K562 (cell line): ENCODE measurements at regions not wholly inside any gene's neighbourhood (a gene's known extent, or its start where the extent isn't known, plus 50 kb on each side); places are given as distances from the start of the nearest gene placed in this dataset.

Source experiments
- ATAC-seq: fragments of 200-7000 bp; cut with Tn5 transposase; 3 replicates; pipeline ENCODE4 v1.9.1; 2020; ENCODE audit warnings: moderate library complexity
- BruUV-seq: library from RNA; stranded (reverse); fragments of 400-500 nt; replicated peaks from 2 replicates; lab custom pipeline; 2021; lab: Mats Ljungman, UMichigan
- CTCF ChIA-PET: fragments of 300-600 bp; formaldehyde crosslinking; extraction: SDS; loops from one replicate; lab custom pipeline; 2021; ENCODE audit warnings: low intra/inter-chr PET ratio; lab: Yijun Ruan, JAX
- POLR2A ChIA-PET: fragments of 300-600, 350-650 bp; sonication (Branson Sonifier 250); formaldehyde crosslinking; extraction: SDS; loops from one replicate; lab custom pipeline; 2021; ENCODE audit warnings: antibody characterized with exemption, inconsistent platforms; lab: Yijun Ruan, JAX
- DNase-seq, 4 experiments: peaks; one replicate each; pipeline versions ENCODE4 v3.0.0 to v3.0.0-alpha.2; 2011 to 2018; ENCODE audit warnings: low spot score in 3 of 4, mixed read lengths in 3 of 4; ENCODE audit errors: extremely low read depth in 1 of 4
- FAIRE-seq: peaks from 2 replicates; lab custom pipeline; 2011; peaks lifted over from hg19 to GRCh38; lab: Jason Lieb, UNC
- H2AFZ ChIP-seq: 2 replicates; pipeline ENCODE4 v1.6.0; 2011; ENCODE audit warnings: low read depth, low read length, control low read depth, inconsistent platforms
- H3K27ac ChIP-seq: fragments of 200-600 bp; 3 replicates; pipeline ENCODE4 v1.8.0; 2011; ENCODE audit warnings: low read depth, mild to moderate bottlenecking, control low read depth, inconsistent platforms, low read length, moderate library complexity, mixed read lengths; ENCODE audit errors: extremely low read depth
- H3K27me3 ChIP-seq, 2 experiments: fragments of 300-600 bp in 1 of 2; 2 replicates in 1 of 2; 3 replicates in 1 of 2; pipeline versions ENCODE4 v1.6.0 to v1.8.0; 2011; ENCODE audit warnings: inconsistent platforms in 2 of 2, low read length in 2 of 2, mild to moderate bottlenecking in 1 of 2, mixed read lengths in 1 of 2, moderate library complexity in 1 of 2; ENCODE audit not compliant: control insufficient read depth in 2 of 2, insufficient read depth in 2 of 2
- H3K36me3 ChIP-seq: fragments of 300-600 bp; 3 replicates; pipeline ENCODE4 v1.8.0; 2011; ENCODE audit warnings: mild to moderate bottlenecking, low read length, inconsistent platforms; ENCODE audit not compliant: control insufficient read depth, insufficient read depth
- H3K4me1 ChIP-seq, 2 experiments: fragments of 200-600 bp in 1 of 2; replicated peaks in 1 of 2; 2 replicates in 1 of 2; 3 replicates in 1 of 2; pipeline versions ENCODE4 v1.5.1 to v1.8.0; 2011; ENCODE audit warnings: inconsistent platforms in 2 of 2, low read length in 2 of 2, mild to moderate bottlenecking in 1 of 2, mixed read lengths in 1 of 2, moderate library complexity in 1 of 2; ENCODE audit not compliant: control insufficient read depth in 2 of 2, insufficient read depth in 2 of 2
- H3K4me2 ChIP-seq: 2 replicates; pipeline ENCODE4 v1.6.1; 2011; ENCODE audit warnings: low read length, control low read depth, inconsistent platforms, mixed read lengths; ENCODE audit not compliant: insufficient read depth
- H3K4me3 ChIP-seq: fragments of 200-600 bp; sonication (generic), shearing (Covaris generic); 2 replicates; pipeline ENCODE4 v1.5.1; 2016; ENCODE audit warnings: control low read depth, inconsistent platforms
- H3K79me2 ChIP-seq: fragments of 200-600 bp; 3 replicates; pipeline ENCODE4 v1.8.0; 2011; ENCODE audit warnings: low read length, inconsistent platforms; ENCODE audit not compliant: control insufficient read depth, insufficient read depth
- H3K9ac ChIP-seq, 2 experiments: 2 replicates each; pipeline versions ENCODE4 v1.6.0 to v1.6.1; 2011; ENCODE audit warnings: low read depth in 2 of 2, low read length in 2 of 2, control low read depth in 1 of 2, inconsistent platforms in 1 of 2, mild to moderate bottlenecking in 1 of 2, mixed read lengths in 1 of 2; ENCODE audit not compliant: insufficient read depth in 1 of 2
- H3K9me1 ChIP-seq: one replicate; pipeline ENCODE4 v1.6.0; 2011; ENCODE audit warnings: inconsistent platforms, mild to moderate bottlenecking, low read length, moderate library complexity; ENCODE audit not compliant: control insufficient read depth, insufficient read depth
- H3K9me3 ChIP-seq: replicated peaks from 2 replicates; pipeline ENCODE4 v1.5.1; 2011; ENCODE audit warnings: low read depth, low read length, inconsistent platforms; ENCODE audit not compliant: control insufficient read depth, insufficient read depth
- H4K20me1 ChIP-seq: replicated peaks from 2 replicates; pipeline ENCODE4 v1.6.1; 2011; ENCODE audit warnings: low read length, inconsistent platforms, mixed read lengths; ENCODE audit not compliant: control insufficient read depth, insufficient read depth
- CTCF ChIP-seq, 3 experiments: IDR thresholded peaks in 2 of 3; conservative IDR thresholded peaks in 1 of 3; 2 replicates each; pipeline ENCODE4 v1.5.1; 2011 to 2012; ENCODE audit warnings: low read length in 3 of 3, mild to moderate bottlenecking in 3 of 3, control low read depth in 2 of 3, improper control_type of control experiment in 1 of 3, inconsistent platforms in 1 of 3, low read depth in 1 of 3, mixed read lengths in 1 of 3, moderate library complexity in 1 of 3; ENCODE audit not compliant: insufficient read depth in 2 of 3
- FOXK1 ChIP-seq: sonication (generic); formaldehyde crosslinking; IDR thresholded peaks from 2 replicates; pipeline ENCODE4 v1.8.0; 2022; ENCODE audit warnings: missing genetic modification reagents, mild to moderate bottlenecking, borderline replicate concordance
- KLF1 ChIP-seq: fragments of 450-650 bp; IDR thresholded peaks from 2 replicates; pipeline ENCODE4 v1.6.1; 2016; ENCODE audit warnings: missing genetic modification characterization, missing compliant biosample characterization
- NCOA6 ChIP-seq: fragments of 450-650 bp; IDR thresholded peaks from 2 replicates; pipeline ENCODE4 v1.6.1; 2017; ENCODE audit warnings: mild to moderate bottlenecking
- NFXL1 ChIP-seq: fragments of 450-650 bp; formaldehyde crosslinking; IDR thresholded peaks from 2 replicates; pipeline ENCODE4 v1.4.0; 2021; ENCODE audit warnings: mild to moderate bottlenecking
- PHF21A ChIP-seq: fragments of 450-650 bp; IDR thresholded peaks from 2 replicates; pipeline ENCODE4 v1.6.1; 2017; ENCODE audit warnings: low read depth, borderline replicate concordance
- THAP12 ChIP-seq: fragments of 250-450 bp; sonication (Bioruptor Pico); IDR thresholded peaks from 2 replicates; pipeline ENCODE4 v1.9.0; 2021; ENCODE audit warnings: mild to moderate bottlenecking, inconsistent platforms
- ZNF707 ChIP-seq: fragments of 250-450 bp; sonication (Bioruptor Pico); conservative IDR thresholded peaks from 2 replicates; pipeline ENCODE4 v1.8.0; 2022; ENCODE audit warnings: inconsistent platforms, mild to moderate bottlenecking, moderate library complexity
- WGBS: fragments of 100-300 bp; shearing (Covaris generic); methylation state at CpG from one replicate; pipeline ENCODE4 v1.1.6; 2016; ENCODE audit warnings: low coverage, mixed read lengths; ENCODE audit not compliant: insufficient coverage; ENCODE audit errors: missing lambda C conversion rate; 5-methylcytosine and 5-hydroxymethylcytosine counted together
- in situ Hi-C: fragments of 300-500 bp; cut with MboI; formaldehyde crosslinking; loops from 4 replicates; pipeline ENCODE4 v1.15.0; 2018; ENCODE audit warnings: inconsistent platforms, mixed read lengths
- intact Hi-C: fragments of 100-400 bp; cut with micrococcal nuclease; formaldehyde crosslinking; loops from 2 replicates; pipeline ENCODE4 v1.14.2; 2022
- TF ChIP-seq, protein P1 (sequence below): fragments of 450-650 bp; IDR thresholded peaks from 2 replicates; pipeline ENCODE4 v1.6.1; 2016; ENCODE audit warnings: mild to moderate bottlenecking

- Histone ChIP-seq H3K9ac (no peak overlapping the region), H2AFZ (no peak overlapping the region), H3K27me3 (no peaks in the 10 kb centered on the region), H3K27ac (no peak overlapping the region)
- intact Hi-C loops = no loop called here
- TF ChIP-seq FOXK1 (no peak), NFXL1 (CRISPR knock-in tag) (no peak), KLF1 (tag) (no peak), NCOA6 (no peak), CTCF (IDR thresholded peaks at IDR 0.05 in 2 of 3, conservative IDR thresholded peaks at IDR 0.05 in 1 of 3; ENCODE audit: insufficient read depth in 2 of 3, low read depth in 1 of 3, low read length in 3 of 3) (no peak), PHF21A (no peak), ZNF707 (CRISPR knock-in tag) (no peak), THAP12 (no peak)
- TF ChIP-seq, protein P1, sequence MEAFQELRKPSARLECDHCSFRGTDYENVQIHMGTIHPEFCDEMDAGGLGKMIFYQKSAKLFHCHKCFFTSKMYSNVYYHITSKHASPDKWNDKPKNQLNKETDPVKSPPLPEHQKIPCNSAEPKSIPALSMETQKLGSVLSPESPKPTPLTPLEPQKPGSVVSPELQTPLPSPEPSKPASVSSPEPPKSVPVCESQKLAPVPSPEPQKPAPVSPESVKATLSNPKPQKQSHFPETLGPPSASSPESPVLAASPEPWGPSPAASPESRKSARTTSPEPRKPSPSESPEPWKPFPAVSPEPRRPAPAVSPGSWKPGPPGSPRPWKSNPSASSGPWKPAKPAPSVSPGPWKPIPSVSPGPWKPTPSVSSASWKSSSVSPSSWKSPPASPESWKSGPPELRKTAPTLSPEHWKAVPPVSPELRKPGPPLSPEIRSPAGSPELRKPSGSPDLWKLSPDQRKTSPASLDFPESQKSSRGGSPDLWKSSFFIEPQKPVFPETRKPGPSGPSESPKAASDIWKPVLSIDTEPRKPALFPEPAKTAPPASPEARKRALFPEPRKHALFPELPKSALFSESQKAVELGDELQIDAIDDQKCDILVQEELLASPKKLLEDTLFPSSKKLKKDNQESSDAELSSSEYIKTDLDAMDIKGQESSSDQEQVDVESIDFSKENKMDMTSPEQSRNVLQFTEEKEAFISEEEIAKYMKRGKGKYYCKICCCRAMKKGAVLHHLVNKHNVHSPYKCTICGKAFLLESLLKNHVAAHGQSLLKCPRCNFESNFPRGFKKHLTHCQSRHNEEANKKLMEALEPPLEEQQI = no peak
- TF ChIP-seq, all 486 proteins: peak for 0
- DNase-seq = no peak
- no peaks in the 10 kb centered on the region for H3K9me1 ChIP-seq
- FAIRE-seq = no peak
- WGBS = 0% methylated on average over 4 of the region's 4 CpGs
- in situ Hi-C loops = no loop called here
- no peaks in the 10 kb centered on the region for H3K9me3 ChIP-seq
- no peak for ATAC-seq
- no peaks in the 10 kb centered on the region for H3K4me1 ChIP-seq
- no peak overlapping the region for H3K4me3 ChIP-seq
- no peak overlapping the region for H3K4me2 ChIP-seq
- ChIA-PET POLR2A (no interaction called here), CTCF (no interaction called here)
- BruUV-seq = no TSS peak
- H3K79me2 ChIP-seq = no peaks in the 10 kb centered on the region
- H3K36me3 ChIP-seq = no peaks in the 10 kb centered on the region
- no peaks in the 10 kb centered on the region for H4K20me1 ChIP-seq
Measured at GRCh38 chr3:104750581-104750980, 616.1 kb upstream of the ALCAM start.
